ENCODE measurements at regions not wholly inside any gene's neighbourhood (a gene's known extent, or its start where the extent isn't known, plus 50 kb on each side); places are given as distances from the start of the nearest gene placed in this dataset.

DNA sequence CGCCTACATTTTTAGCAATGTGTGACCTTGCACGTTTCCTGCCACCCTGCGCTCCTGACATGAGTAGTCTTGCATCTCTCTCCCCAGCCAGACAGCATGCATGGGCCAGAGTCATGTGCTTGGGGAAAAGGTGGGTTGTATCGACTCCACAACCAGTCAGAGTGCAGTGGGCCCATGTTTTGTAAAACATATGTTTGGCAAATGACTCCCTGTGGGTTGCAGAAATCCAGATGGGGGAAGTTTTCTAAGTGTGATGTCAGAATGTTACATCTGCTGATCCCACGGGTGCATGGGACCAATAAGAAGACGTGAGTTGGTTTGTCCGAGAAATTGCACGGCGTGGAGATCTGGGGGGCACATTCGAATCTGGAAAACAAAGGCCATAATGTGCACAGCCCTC is 147.1 kb downstream of the FOXL1 start:
- H3K4me1 Mint-ChIP-seq (ENCODE audit: low read depth), result no peaks in the 10 kb centered on the region
- H3K9me3 Mint-ChIP-seq (ENCODE audit: low read depth), result no peaks in the 10 kb centered on the region
- H3K36me3 Mint-ChIP-seq (ENCODE audit: insufficient read depth), result no peaks in the 10 kb centered on the region
- DNase-seq (ENCODE audit: low spot score, unreplicated experiment), result no peak
- H3K4me3 Mint-ChIP-seq (ENCODE audit: low read depth), result no peak overlapping the region
- TF ChIP-seq, protein P1, sequence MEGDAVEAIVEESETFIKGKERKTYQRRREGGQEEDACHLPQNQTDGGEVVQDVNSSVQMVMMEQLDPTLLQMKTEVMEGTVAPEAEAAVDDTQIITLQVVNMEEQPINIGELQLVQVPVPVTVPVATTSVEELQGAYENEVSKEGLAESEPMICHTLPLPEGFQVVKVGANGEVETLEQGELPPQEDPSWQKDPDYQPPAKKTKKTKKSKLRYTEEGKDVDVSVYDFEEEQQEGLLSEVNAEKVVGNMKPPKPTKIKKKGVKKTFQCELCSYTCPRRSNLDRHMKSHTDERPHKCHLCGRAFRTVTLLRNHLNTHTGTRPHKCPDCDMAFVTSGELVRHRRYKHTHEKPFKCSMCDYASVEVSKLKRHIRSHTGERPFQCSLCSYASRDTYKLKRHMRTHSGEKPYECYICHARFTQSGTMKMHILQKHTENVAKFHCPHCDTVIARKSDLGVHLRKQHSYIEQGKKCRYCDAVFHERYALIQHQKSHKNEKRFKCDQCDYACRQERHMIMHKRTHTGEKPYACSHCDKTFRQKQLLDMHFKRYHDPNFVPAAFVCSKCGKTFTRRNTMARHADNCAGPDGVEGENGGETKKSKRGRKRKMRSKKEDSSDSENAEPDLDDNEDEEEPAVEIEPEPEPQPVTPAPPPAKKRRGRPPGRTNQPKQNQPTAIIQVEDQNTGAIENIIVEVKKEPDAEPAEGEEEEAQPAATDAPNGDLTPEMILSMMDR (IDR thresholded peaks at IDR 0.05; ENCODE audit: unreplicated experiment), result no peak
- no peak overlapping the region for H3K27ac Mint-ChIP-seq
- peaks cover 77% of the 10 kb centered on the region for H3K27me3 Mint-ChIP-seq

- Mint-ChIP-seq H3K27me3 (peaks cover 81% of the 10 kb centered on the region), H3K36me3 (ENCODE audit: insufficient read depth) (no peaks in the 10 kb centered on the region), H3K27ac (no peak overlapping the region), H3K4me1 (ENCODE audit: low read depth) (no peaks in the 10 kb centered on the region), H3K4me3 (ENCODE audit: low read depth) (no peak overlapping the region), H3K9me3 (ENCODE audit: low read depth) (no peaks in the 10 kb centered on the region)
- TF ChIP-seq, protein P1 (IDR thresholded peaks at IDR 0.05; ENCODE audit: unreplicated experiment), result no peak
- DNase-seq (ENCODE audit: low spot score, unreplicated experiment), result no peak
These were observed 148.0 kb downstream of the FOXL1 start for GRCh38 chr16:86726340-86726739.

DNA sequence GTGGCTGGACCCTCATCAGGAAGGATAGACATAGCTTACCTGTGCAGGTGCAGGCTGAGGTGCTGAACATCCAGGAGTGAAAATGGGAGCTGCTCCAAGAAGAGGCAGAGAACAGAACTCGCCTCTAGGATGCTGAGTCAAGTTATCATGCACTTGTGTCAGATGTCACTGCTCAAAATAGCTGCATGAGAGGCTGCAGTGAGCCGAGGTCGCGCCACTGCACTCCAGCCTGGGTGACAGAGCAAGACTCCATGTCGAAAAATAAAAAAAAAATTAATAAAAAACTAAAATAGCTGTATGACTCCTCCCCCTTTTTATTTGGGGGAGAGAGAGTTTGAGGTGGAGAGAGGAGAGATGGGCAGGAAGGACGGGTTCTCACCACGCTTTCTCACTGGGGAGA is 148.8 kb downstream of the FOXL1 start:
- TF ChIP-seq, protein P1 (IDR thresholded peaks at IDR 0.05; ENCODE audit: unreplicated experiment), result no peak
- peaks cover 87% of the 10 kb centered on the region for H3K27me3 Mint-ChIP-seq
- H3K36me3 Mint-ChIP-seq (ENCODE audit: insufficient read depth), result no peaks in the 10 kb centered on the region
- H3K9me3 Mint-ChIP-seq (ENCODE audit: low read depth), result no peaks in the 10 kb centered on the region
- H3K4me1 Mint-ChIP-seq (ENCODE audit: low read depth), result no peaks in the 10 kb centered on the region
- no peak overlapping the region for H3K4me3 Mint-ChIP-seq (ENCODE audit: low read depth)
- no peak overlapping the region for H3K27ac Mint-ChIP-seq
- no peak for DNase-seq (ENCODE audit: low spot score, unreplicated experiment)

DNA sequence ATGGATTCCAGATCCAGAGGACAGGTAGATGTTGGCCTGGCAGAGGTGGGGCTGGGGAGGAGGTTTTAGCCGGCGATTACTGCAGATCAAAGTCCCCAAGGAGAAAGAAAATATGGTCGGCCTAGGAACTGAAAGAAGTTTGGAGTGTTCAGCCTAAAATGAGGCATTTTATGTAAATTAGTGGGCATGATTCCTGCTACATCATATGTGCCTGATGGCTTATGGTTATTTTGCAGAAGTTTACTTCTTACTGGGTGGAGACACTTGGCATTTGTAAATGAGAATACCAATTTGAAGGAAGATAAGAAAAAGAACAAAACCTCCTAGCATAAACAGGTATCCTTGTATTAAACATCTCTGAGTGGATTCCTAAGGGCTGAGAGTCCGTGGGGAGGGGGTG is 149.3 kb downstream of the FOXL1 start:
- no peaks in the 10 kb centered on the region for H3K36me3 Mint-ChIP-seq (ENCODE audit: insufficient read depth)
- DNase-seq (ENCODE audit: low spot score, unreplicated experiment), result no peak
- no peak overlapping the region for H3K27ac Mint-ChIP-seq
- peaks cover 90% of the 10 kb centered on the region for H3K27me3 Mint-ChIP-seq
- TF ChIP-seq, protein P1 (IDR thresholded peaks at IDR 0.05; ENCODE audit: unreplicated experiment), result no peak
- H3K9me3 Mint-ChIP-seq (ENCODE audit: low read depth), result no peaks in the 10 kb centered on the region
- peaks cover 2% of the 10 kb centered on the region for H3K4me1 Mint-ChIP-seq (ENCODE audit: low read depth)
- no peak overlapping the region for H3K4me3 Mint-ChIP-seq (ENCODE audit: low read depth)

DNA sequence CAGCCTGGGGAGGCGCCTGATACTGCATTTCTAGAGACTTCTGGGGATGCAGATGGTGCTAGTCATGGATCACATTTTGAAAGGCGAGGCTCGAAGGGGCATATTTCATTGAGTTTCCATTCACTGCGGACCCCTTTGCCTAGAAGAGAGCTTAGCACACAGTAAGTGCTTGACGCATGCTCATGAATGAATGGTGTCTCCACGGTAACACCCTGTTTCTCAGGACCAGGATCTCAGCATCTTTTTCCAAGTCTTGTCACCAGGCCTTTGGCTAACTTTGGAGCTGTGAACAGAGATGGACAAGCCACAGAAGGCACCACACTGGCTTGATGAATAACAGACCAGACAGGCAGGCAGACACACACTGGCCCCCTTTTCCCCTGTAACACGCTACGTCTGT is 151.3 kb downstream of the FOXL1 start:
- Mint-ChIP-seq H3K36me3 (ENCODE audit: insufficient read depth) (no peaks in the 10 kb centered on the region), H3K4me1 (ENCODE audit: low read depth) (peaks cover 12% of the 10 kb centered on the region)

More for the DNA sequence above, 151.3 kb downstream of the FOXL1 start:
- Mint-ChIP-seq H3K4me3 (ENCODE audit: low read depth) (no peak overlapping the region), H3K27ac (no peak overlapping the region), H3K27me3 (peaks cover 91% of the 10 kb centered on the region), H3K9me3 (ENCODE audit: low read depth) (no peaks in the 10 kb centered on the region)
- TF ChIP-seq, protein P1 (IDR thresholded peaks at IDR 0.05; ENCODE audit: unreplicated experiment), result no peak
- DNase-seq (ENCODE audit: low spot score, unreplicated experiment), result no peak
